ENCODE measurements at regions not wholly inside any gene's neighbourhood (a gene's known extent, or its start where the extent isn't known, plus 50 kb on each side); places are given as distances from the start of the nearest gene placed in this dataset.

DNA sequence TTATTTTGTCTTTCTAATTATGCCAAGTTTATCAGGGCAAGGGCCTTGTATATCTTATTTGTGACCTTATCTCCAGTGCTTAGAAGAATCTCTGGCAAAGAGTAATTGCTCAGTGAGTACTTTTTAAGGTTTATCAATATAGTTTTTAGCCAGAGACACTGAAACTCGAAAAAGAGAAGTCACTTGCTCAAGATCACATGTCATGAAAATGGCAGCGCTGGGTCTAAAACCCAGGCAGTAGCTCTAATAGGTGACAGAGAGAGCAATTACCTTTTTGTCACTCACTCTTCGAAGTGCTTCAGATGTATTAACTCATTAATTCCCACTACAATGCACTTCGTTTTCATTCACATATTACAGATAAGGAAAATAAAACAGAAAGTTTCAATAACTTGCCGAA is 667.5 kb downstream of the DOK5 start:
- TF ChIP-seq EZH2phosphoT487 (IDR thresholded peaks at IDR 0.05; ENCODE audit: low read depth, severe bottlenecking, unreplicated experiment), result no peak
- no peak for TF ChIP-seq EZH2 (IDR thresholded peaks at IDR 0.05; ENCODE audit: borderline replicate concordance)
- TF ChIP-seq, protein P1, sequence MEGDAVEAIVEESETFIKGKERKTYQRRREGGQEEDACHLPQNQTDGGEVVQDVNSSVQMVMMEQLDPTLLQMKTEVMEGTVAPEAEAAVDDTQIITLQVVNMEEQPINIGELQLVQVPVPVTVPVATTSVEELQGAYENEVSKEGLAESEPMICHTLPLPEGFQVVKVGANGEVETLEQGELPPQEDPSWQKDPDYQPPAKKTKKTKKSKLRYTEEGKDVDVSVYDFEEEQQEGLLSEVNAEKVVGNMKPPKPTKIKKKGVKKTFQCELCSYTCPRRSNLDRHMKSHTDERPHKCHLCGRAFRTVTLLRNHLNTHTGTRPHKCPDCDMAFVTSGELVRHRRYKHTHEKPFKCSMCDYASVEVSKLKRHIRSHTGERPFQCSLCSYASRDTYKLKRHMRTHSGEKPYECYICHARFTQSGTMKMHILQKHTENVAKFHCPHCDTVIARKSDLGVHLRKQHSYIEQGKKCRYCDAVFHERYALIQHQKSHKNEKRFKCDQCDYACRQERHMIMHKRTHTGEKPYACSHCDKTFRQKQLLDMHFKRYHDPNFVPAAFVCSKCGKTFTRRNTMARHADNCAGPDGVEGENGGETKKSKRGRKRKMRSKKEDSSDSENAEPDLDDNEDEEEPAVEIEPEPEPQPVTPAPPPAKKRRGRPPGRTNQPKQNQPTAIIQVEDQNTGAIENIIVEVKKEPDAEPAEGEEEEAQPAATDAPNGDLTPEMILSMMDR (IDR thresholded peaks at IDR 0.05; ENCODE audit: poor library complexity), result no peak
- Histone ChIP-seq H4K20me1 (ENCODE audit: insufficient read depth, poor library complexity, severe bottlenecking) (no peaks in the 10 kb centered on the region), H3K36me3 (replicated peaks; ENCODE audit: insufficient read depth, low read depth) (no peaks in the 10 kb centered on the region), H3K4me3 (no peak overlapping the region), H3K79me2 (no peaks in the 10 kb centered on the region), H3K9me2 (replicated peaks; ENCODE audit: insufficient read depth) (no peaks in the 10 kb centered on the region), H2AFZ (no peak overlapping the region), H3K27me3 (no peaks in the 10 kb centered on the region), H3K4me2 (no peak overlapping the region), H3K9me3 (ENCODE audit: low read depth) (no peaks in the 10 kb centered on the region), H3K4me1 (ENCODE audit: insufficient read depth) (peaks cover 3% of the 10 kb centered on the region), H3K27ac (no peak overlapping the region)
- DNase-seq (ENCODE audit: low spot score), result no peak
- 74% methylated on average over 5 of the region's 5 CpGs for WGBS (ENCODE audit: low lambda C conversion rate, missing lambda C conversion rate)

DNA sequence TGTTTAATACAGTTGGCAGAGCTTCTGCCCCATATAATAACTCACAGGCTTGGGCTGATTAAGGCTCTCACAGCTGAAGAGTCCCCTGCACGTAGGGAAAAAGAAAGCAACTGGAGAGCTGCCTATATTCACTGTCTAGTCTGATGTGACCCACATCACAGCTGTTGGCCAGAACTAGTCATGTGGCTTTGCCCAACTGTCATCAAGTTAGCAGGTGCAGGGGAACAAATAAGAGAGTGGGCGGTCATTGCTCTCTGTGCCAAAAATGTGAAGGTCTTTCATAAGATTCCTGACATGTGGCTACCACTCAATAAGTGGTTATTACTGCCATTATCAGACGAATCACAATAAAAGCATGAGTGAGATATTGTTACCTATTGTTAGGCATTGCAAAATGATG is 665.2 kb downstream of the DOK5 start:
- 72% methylated on average over 3 of the region's 3 CpGs for WGBS (ENCODE audit: low lambda C conversion rate, missing lambda C conversion rate)
- Histone ChIP-seq H3K27me3 (no peaks in the 10 kb centered on the region), H3K4me1 (ENCODE audit: insufficient read depth) (peaks cover 3% of the 10 kb centered on the region), H3K9me3 (ENCODE audit: low read depth) (no peaks in the 10 kb centered on the region), H3K9me2 (replicated peaks; ENCODE audit: insufficient read depth) (no peaks in the 10 kb centered on the region), H4K20me1 (ENCODE audit: insufficient read depth, poor library complexity, severe bottlenecking) (no peaks in the 10 kb centered on the region), H3K4me2 (no peak overlapping the region), H3K79me2 (no peaks in the 10 kb centered on the region), H2AFZ (no peak overlapping the region), H3K4me3 (no peak overlapping the region), H3K27ac (no peak overlapping the region), H3K36me3 (replicated peaks; ENCODE audit: insufficient read depth, low read depth) (no peaks in the 10 kb centered on the region)
- TF ChIP-seq, protein P1 (IDR thresholded peaks at IDR 0.05; ENCODE audit: poor library complexity), result no peak
- TF ChIP-seq EZH2 (IDR thresholded peaks at IDR 0.05; ENCODE audit: borderline replicate concordance) (no peak), EZH2phosphoT487 (IDR thresholded peaks at IDR 0.05; ENCODE audit: low read depth, severe bottlenecking, unreplicated experiment) (no peak)
- no peak for DNase-seq (ENCODE audit: low spot score)

DNA sequence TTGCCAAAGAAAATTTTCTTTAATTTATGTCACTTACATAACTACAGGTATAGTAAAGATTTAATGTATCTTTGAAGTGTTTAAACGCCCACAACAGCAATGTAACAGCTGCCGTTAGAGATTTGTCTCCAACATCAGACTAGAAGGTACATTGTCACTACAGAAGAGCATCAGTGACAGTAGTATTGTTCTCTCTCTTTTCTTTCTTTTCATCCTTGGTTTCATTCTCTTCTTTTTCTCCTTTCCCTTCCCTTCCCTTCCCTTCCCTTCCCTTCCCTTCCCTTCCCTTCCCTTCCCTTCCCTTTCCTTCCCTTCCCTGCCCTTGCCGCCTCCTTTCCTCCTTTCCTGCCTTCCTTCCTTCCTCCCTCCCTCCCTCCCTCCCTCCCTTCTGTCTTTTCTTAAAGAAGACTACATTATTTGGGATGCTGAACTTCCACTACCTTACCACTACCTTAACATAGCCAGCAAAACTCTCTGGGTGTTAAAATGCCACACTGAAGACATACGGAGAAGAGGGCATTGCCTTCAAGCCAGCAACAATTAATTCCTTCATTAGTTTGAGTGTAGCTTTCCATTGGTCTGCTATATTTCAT is 663.9 kb downstream of the DOK5 start:
- WGBS (ENCODE audit: low lambda C conversion rate, missing lambda C conversion rate), result 82% methylated on average over 3 of the region's 4 CpGs
- H3K79me2 ChIP-seq, result no peaks in the 10 kb centered on the region
- H3K4me3 ChIP-seq, result no peak overlapping the region
- no peak overlapping the region for H3K27ac ChIP-seq
- H3K4me2 ChIP-seq, result no peak overlapping the region
- H3K9me2 ChIP-seq (replicated peaks; ENCODE audit: insufficient read depth), result no peaks in the 10 kb centered on the region
- no peaks in the 10 kb centered on the region for H3K9me3 ChIP-seq (ENCODE audit: low read depth)
- H3K4me1 ChIP-seq (ENCODE audit: insufficient read depth), result peaks cover 3% of the 10 kb centered on the region
- H2AFZ ChIP-seq, result no peak overlapping the region
- no peak for DNase-seq (ENCODE audit: low spot score)
- H3K27me3 ChIP-seq, result no peaks in the 10 kb centered on the region
- TF ChIP-seq EZH2 (IDR thresholded peaks at IDR 0.05; ENCODE audit: borderline replicate concordance), result no peak
- TF ChIP-seq EZH2phosphoT487 (IDR thresholded peaks at IDR 0.05; ENCODE audit: low read depth, severe bottlenecking, unreplicated experiment), result no peak
- TF ChIP-seq, protein P1 (IDR thresholded peaks at IDR 0.05; ENCODE audit: poor library complexity), result no peak
- H4K20me1 ChIP-seq (ENCODE audit: insufficient read depth, poor library complexity, severe bottlenecking), result no peaks in the 10 kb centered on the region
- H3K36me3 ChIP-seq (replicated peaks; ENCODE audit: insufficient read depth, low read depth), result no peaks in the 10 kb centered on the region
